Fibroblast of villous mesenchyme (primary cell): ENCODE measurements at regions not wholly inside any gene's neighbourhood (a gene's known extent, or its start where the extent isn't known, plus 50 kb on each side); places are given as distances from the start of the nearest gene placed in this dataset.

Experiments
- DNase-seq: peaks from one replicate; pipeline ENCODE4 v3.0.0-alpha.2; 2010; ENCODE audit warnings: low read depth
- H3K4me3 ChIP-seq: 2 replicates; pipeline ENCODE4 v1.5.1; 2011; ENCODE audit warnings: low read depth, mild to moderate bottlenecking, low read length
- CTCF ChIP-seq: IDR thresholded peaks from 2 replicates; pipeline ENCODE4 v1.5.1; 2012; ENCODE audit warnings: low read depth, mild to moderate bottlenecking, low read length; ENCODE audit not compliant: insufficient read depth

- H3K4me3 ChIP-seq: no peak overlapping the region
- no peak for TF ChIP-seq CTCF
- DNase-seq: no peak
These were observed 662.2 kb upstream of the ADARB2 start for GRCh38 chr10:2399482-2399881.

GRCh38 chr10:2392145-2392812, 655.0 kb upstream of the ADARB2 start:
- H3K4me3 ChIP-seq: no peak overlapping the region
- peak; percentile 3 for DNase-seq
- no peak for TF ChIP-seq CTCF

- no peak for DNase-seq
- TF ChIP-seq CTCF: no peak
- no peak overlapping the region for H3K4me3 ChIP-seq
These were observed 650.3 kb upstream of the ADARB2 start for GRCh38 chr10:2387672-2388071.

- no peak for TF ChIP-seq CTCF
- no peak overlapping the region for H3K4me3 ChIP-seq
- DNase-seq: no peak
These were observed 649.9 kb upstream of the ADARB2 start for GRCh38 chr10:2387261-2387660.

- no peak for TF ChIP-seq CTCF
- DNase-seq: no peak
- H3K4me3 ChIP-seq: no peak overlapping the region
These were observed 642.9 kb upstream of the ADARB2 start for GRCh38 chr10:2380218-2380617.

- no peak for DNase-seq
- H3K4me3 ChIP-seq: no peak overlapping the region
- no peak for TF ChIP-seq CTCF
These were observed 629.8 kb upstream of the ADARB2 start for GRCh38 chr10:2367083-2367482.
